IMR-90 (cell line): ENCODE measurements at regions not wholly inside any gene's neighbourhood (a gene's known extent, or its start where the extent isn't known, plus 50 kb on each side); places are given as distances from the start of the nearest gene placed in this dataset.

Source experiments
- ATAC-seq: fragments of 200-7000 bp; cut with Tn5 transposase; 2 replicates; pipeline ENCODE4 v1.9.1; 2020; ENCODE audit warnings: low read depth, mild to moderate bottlenecking, moderate library complexity
- BruUV-seq: library from RNA; stranded (reverse); fragments of 400-500 nt; replicated peaks from 2 replicates; lab custom pipeline; 2021; lab: Mats Ljungman, UMichigan
- CTCF ChIA-PET: fragments of 300-600 bp; formaldehyde crosslinking; extraction: SDS; loops from one replicate; lab custom pipeline; 2021; ENCODE audit warnings: antibody characterized with exemption; lab: Yijun Ruan, JAX
- POLR2A ChIA-PET: fragments of 300-600 bp; sonication (Branson Sonifier 250); formaldehyde crosslinking; loops from one replicate; lab custom pipeline; 2022; ENCODE audit warnings: antibody characterized with exemption; ENCODE audit not compliant: unreplicated experiment; lab: Charles Lee
- DNase-seq: peaks from one replicate; pipeline ENCODE4 v3.0.0; 2013
- H2AFZ ChIP-seq: replicated peaks from 2 replicates; pipeline ENCODE3; 2013; ENCODE audit warnings: low read length, mild to moderate bottlenecking; ENCODE audit not compliant: poor library complexity
- H2AK5ac ChIP-seq: 2 replicates; pipeline ENCODE4 v1.6.1; 2013; ENCODE audit warnings: low read depth, low read length, inconsistent platforms
- H2AK9ac ChIP-seq: replicated peaks from 2 replicates; pipeline ENCODE3; 2013; ENCODE audit warnings: mild to moderate bottlenecking, low read depth, low read length, moderate library complexity; ENCODE audit not compliant: poor library complexity
- H2BK120ac ChIP-seq: 2 replicates; pipeline ENCODE4 v1.6.1; 2013; ENCODE audit warnings: low read depth, low read length, inconsistent platforms
- H2BK15ac ChIP-seq: 3 replicates; pipeline ENCODE4 v1.6.1; 2013; ENCODE audit warnings: low read depth, low read length, inconsistent platforms
- H2BK20ac ChIP-seq: 2 replicates; pipeline ENCODE4 v1.6.1; 2013; ENCODE audit warnings: low read depth, mild to moderate bottlenecking, inconsistent platforms, low read length, moderate library complexity
- H2BK5ac ChIP-seq: 2 replicates; pipeline ENCODE4 v1.6.1; 2013; ENCODE audit warnings: mild to moderate bottlenecking, low read depth, low read length, inconsistent platforms; ENCODE audit not compliant: poor library complexity, severe bottlenecking
- H3K14ac ChIP-seq: replicated peaks from 2 replicates; pipeline ENCODE4 v1.6.1; 2013; ENCODE audit warnings: low read depth, low read length, inconsistent platforms
- H3K18ac ChIP-seq: 2 replicates; pipeline ENCODE4 v1.6.1; 2013; ENCODE audit warnings: low read depth, low read length, control low read depth
- H3K23ac ChIP-seq: 2 replicates; pipeline ENCODE4 v1.6.1; 2013; ENCODE audit warnings: low read depth, low read length, inconsistent platforms
- H3K27ac ChIP-seq: 2 replicates; pipeline ENCODE4 v1.5.1; 2013; ENCODE audit warnings: mild to moderate bottlenecking, control low read depth, low read length; ENCODE audit not compliant: insufficient read depth
- H3K27me3 ChIP-seq: 2 replicates; pipeline ENCODE4 v1.6.1; 2013; ENCODE audit warnings: low read length; ENCODE audit not compliant: control insufficient read depth, insufficient read depth
- H3K36me3 ChIP-seq: 2 replicates; pipeline ENCODE4 v1.6.1; 2013; ENCODE audit warnings: low read length, mixed read lengths; ENCODE audit not compliant: control insufficient read depth, insufficient read depth
- H3K4ac ChIP-seq: 2 replicates; pipeline ENCODE4 v1.6.1; 2013; ENCODE audit warnings: low read depth, low read length, inconsistent platforms
- H3K4me1 ChIP-seq: 2 replicates; pipeline ENCODE4 v1.6.1; 2013; ENCODE audit warnings: low read length, mixed read lengths; ENCODE audit not compliant: control insufficient read depth, insufficient read depth
- H3K4me2 ChIP-seq: 2 replicates; pipeline ENCODE4 v1.6.1; 2013; ENCODE audit warnings: low read depth, mild to moderate bottlenecking, control low read depth, low read length, moderate library complexity
- H3K4me3 ChIP-seq: 2 replicates; pipeline ENCODE4 v1.5.1; 2013; ENCODE audit warnings: low read depth, mild to moderate bottlenecking, control low read depth, low read length, moderate library complexity; ENCODE audit not compliant: insufficient read depth
- H3K56ac ChIP-seq: 2 replicates; pipeline ENCODE4 v1.6.1; 2013; ENCODE audit warnings: low read length, inconsistent platforms; ENCODE audit not compliant: insufficient read depth; ENCODE audit errors: extremely low read depth
- H3K79me1 ChIP-seq, 2 experiments: 2 replicates each; pipeline ENCODE4 v1.6.1; 2013; ENCODE audit warnings: low read length in 2 of 2, inconsistent platforms in 1 of 2, low read depth in 1 of 2
- H3K9ac ChIP-seq: 2 replicates; pipeline ENCODE4 v1.6.1; 2013; ENCODE audit warnings: low read depth, low read length, control low read depth
- H3K9me1 ChIP-seq: 2 replicates; pipeline ENCODE4 v1.6.1; 2013; ENCODE audit warnings: low read length, inconsistent platforms; ENCODE audit not compliant: insufficient read depth
- H3K9me3 ChIP-seq: 2 replicates; pipeline ENCODE4 v1.6.1; 2013; ENCODE audit warnings: low read length; ENCODE audit not compliant: control insufficient read depth, insufficient read depth
- H4K20me1 ChIP-seq: 2 replicates; pipeline ENCODE4 v1.6.1; 2013; ENCODE audit warnings: low read length, inconsistent platforms; ENCODE audit not compliant: insufficient read depth
- H4K5ac ChIP-seq: 2 replicates; pipeline ENCODE4 v1.6.1; 2013; ENCODE audit warnings: mild to moderate bottlenecking, low read depth, low read length, control low read depth
- H4K8ac ChIP-seq, 2 experiments: 2 replicates each; pipeline ENCODE4 v1.6.1; 2013; ENCODE audit warnings: low read depth in 2 of 2, low read length in 2 of 2, control low read depth in 1 of 2, inconsistent platforms in 1 of 2
- H4K91ac ChIP-seq: 2 replicates; pipeline ENCODE4 v1.6.1; 2013; ENCODE audit warnings: low read depth, low read length, inconsistent platforms; ENCODE audit not compliant: insufficient read depth
- CEBPB ChIP-seq: IDR thresholded peaks from 2 replicates; pipeline ENCODE4 v1.6.1; 2012; ENCODE audit warnings: low read depth, low read length, improper control_type of control experiment
- RAD21 ChIP-seq: IDR thresholded peaks from 2 replicates; pipeline ENCODE4 v1.6.1; 2012; ENCODE audit warnings: low read length, improper control_type of control experiment
- RCOR1 ChIP-seq: IDR thresholded peaks from 2 replicates; pipeline ENCODE4 v1.6.1; 2012; ENCODE audit warnings: mild to moderate bottlenecking, low read length, improper control_type of control experiment; ENCODE audit not compliant: insufficient replicate concordance
- WGBS, 2 experiments: methylation state at CpG; one replicate each; pipeline versions ENCODE4 v1.1.5 to v1.1.7; 2013; ENCODE audit warnings: missing lambda C conversion rate in 2 of 2; ENCODE audit not compliant: insufficient read length in 1 of 2; ENCODE audit errors: extremely low coverage in 2 of 2; 5-methylcytosine and 5-hydroxymethylcytosine counted together
- dilution Hi-C: fragments of 300-500 bp; cut with HindIII; formaldehyde crosslinking; loops from one replicate; pipeline ENCODE4 v1.14.3; 2018; ENCODE audit warnings: low sequenced_read_pairs; ENCODE audit not compliant: unreplicated experiment
- in situ Hi-C: fragments of 300-500 bp; cut with MboI; formaldehyde crosslinking; loops from 3 replicates; pipeline ENCODE4 v1.14.3; 2019; ENCODE audit warnings: low sequenced_read_pairs, inconsistent platforms, mixed read lengths
- intact Hi-C: fragments of 100-400 bp; cut with micrococcal nuclease; formaldehyde crosslinking; loops from 2 replicates; pipeline ENCODE4 v1.10.0; 2022
- TF ChIP-seq, protein P1 (sequence below): fragments of 150-350 bp; IDR thresholded peaks from 2 replicates; pipeline ENCODE4 v1.6.1; 2017; ENCODE audit warnings: mild to moderate bottlenecking, antibody characterized with exemption, low read length, low read depth

- no peaks in the 10 kb centered on the region for H3K9me1 ChIP-seq
- no peaks in the 10 kb centered on the region for H3K36me3 ChIP-seq
- H3K9ac ChIP-seq, result no peak overlapping the region
- dilution Hi-C loops, result no loop called here
- no peak overlapping the region for H4K5ac ChIP-seq
- H4K91ac ChIP-seq, result no peak overlapping the region
- ChIA-PET POLR2A (no interaction called here), CTCF (interaction anchor here (0.5 to 0.6 kb wide), 3 partner anchors 17 to 59 kb away, joined by 3 to 8 read pairs (median 4); no protein-coding TSS in a partner anchor)
- H3K14ac ChIP-seq, result no peak overlapping the region
- H3K23ac ChIP-seq, result no peak overlapping the region
- intact Hi-C loops, result loop anchor here (2.0 kb wide), 1 partner anchor 17 kb away; no protein-coding TSS in a partner anchor
- no peak overlapping the region for H3K27ac ChIP-seq
- H2BK120ac ChIP-seq, result no peak overlapping the region
- no CpG with 5 or more reads among the region's 2 CpGs for WGBS, 2 experiments
- ATAC-seq (peak; percentile 73), DNase-seq (peak; percentile 89)
- in situ Hi-C loops, result no loop called here
- no peak overlapping the region for H3K4me2 ChIP-seq
- H4K8ac ChIP-seq, result no peak overlapping the region
- peaks cover 2% of the 10 kb centered on the region; the same call in 1 of the 2 replicates for H3K4me1 ChIP-seq
- no peak overlapping the region for H2AK5ac ChIP-seq
- TF ChIP-seq RAD21 (no peak), CEBPB (peak; percentile 77), RCOR1 (no peak)
- TF ChIP-seq, protein P1, sequence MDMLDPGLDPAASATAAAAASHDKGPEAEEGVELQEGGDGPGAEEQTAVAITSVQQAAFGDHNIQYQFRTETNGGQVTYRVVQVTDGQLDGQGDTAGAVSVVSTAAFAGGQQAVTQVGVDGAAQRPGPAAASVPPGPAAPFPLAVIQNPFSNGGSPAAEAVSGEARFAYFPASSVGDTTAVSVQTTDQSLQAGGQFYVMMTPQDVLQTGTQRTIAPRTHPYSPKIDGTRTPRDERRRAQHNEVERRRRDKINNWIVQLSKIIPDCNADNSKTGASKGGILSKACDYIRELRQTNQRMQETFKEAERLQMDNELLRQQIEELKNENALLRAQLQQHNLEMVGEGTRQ, result no peak
- no peak overlapping the region for H3K18ac ChIP-seq
- no peak overlapping the region for H2BK15ac ChIP-seq
- no peak overlapping the region for H2AK9ac ChIP-seq
- H4K20me1 ChIP-seq, result no peaks in the 10 kb centered on the region
- BruUV-seq, result no TSS peak
- H3K27me3 ChIP-seq, result no peaks in the 10 kb centered on the region
- no peak overlapping the region for H2BK5ac ChIP-seq
- H3K9me3 ChIP-seq, result no peaks in the 10 kb centered on the region
- H3K56ac ChIP-seq, result no peak overlapping the region
- no peak overlapping the region for H2BK20ac ChIP-seq
- H3K4me3 ChIP-seq, result no peak overlapping the region
- H3K79me1 ChIP-seq, result no peaks in the 10 kb centered on the region
- no peak overlapping the region for H3K4ac ChIP-seq
- no peak overlapping the region for H2AFZ ChIP-seq
Measured at GRCh38 chr18:73487966-73488365, 620.2 kb upstream of the NETO1 start.
